Ovary (tissue), 7 donors: ENCODE measurements at regions not wholly inside any gene's neighbourhood (a gene's known extent, or its start where the extent isn't known, plus 50 kb on each side); places are given as distances from the start of the nearest gene placed in this dataset.

Source experiments
- DNase-seq, 5 donors: peaks; one replicate each; pipeline ENCODE4 v3.0.0-alpha.2; 2019 to 2020
- H3K27ac ChIP-seq, 2 donors: fragments of 200-600 bp; one replicate each; pipeline versions ENCODE4 v1.5.1 to v1.8.0; 2019 to 2022
- H3K27me3 ChIP-seq: fragments of 200-600 bp; one replicate; pipeline ENCODE4 v1.8.0; 2022
- H3K36me3 ChIP-seq: fragments of 200-600 bp; sonication (generic); one replicate; pipeline ENCODE4 v1.5.1; 2019
- H3K4me1 ChIP-seq: one replicate; pipeline ENCODE4 v1.8.1; 2013; ENCODE audit warnings: mild to moderate bottlenecking, moderate library complexity; ENCODE audit not compliant: insufficient read depth
- H3K4me3 ChIP-seq: fragments of 200-600 bp; sonication (generic); one replicate; pipeline ENCODE4 v1.5.1; 2017
- H3K9me3 ChIP-seq, 2 donors: fragments of 200-600 bp in 1 of 2; sonication (generic) in 1 of 2; one replicate each; pipeline versions ENCODE4 v1.5.1 to v1.8.1; 2013 to 2019; ENCODE audit warnings: mild to moderate bottlenecking in 1 of 2, moderate library complexity in 1 of 2
- EP300 ChIP-seq: sonication (generic); formaldehyde crosslinking; IDR thresholded peaks from one replicate; pipeline ENCODE4 v1.6.1; 2017; ENCODE audit warnings: antibody characterized with exemption
- POLR2A ChIP-seq: fragments of 450-650 bp; IDR thresholded peaks from one replicate; pipeline ENCODE4 v1.6.1; 2017; ENCODE audit warnings: antibody characterized with exemption, mild to moderate bottlenecking, moderate library complexity
- WGBS, 3 donors: extraction: QIAGEN DNeasy Blood & Tissue Kit in 1 of 3; methylation state at CpG; one replicate each; pipeline versions ENCODE4 v1.1.5 to v1.1.7; 2013 to 2017; 5-methylcytosine and 5-hydroxymethylcytosine counted together
- intact Hi-C, 4 donors: fragments of 100-400 bp; cut with DNase I; formaldehyde crosslinking; loops; one replicate each; pipeline versions ENCODE4 v1.11.0 to v1.15.1; 2022 to 2023
- TF ChIP-seq, protein P1 (sequence below), 3 donors: fragments of 450-650 bp in 2 of 3; fragments of 200-600 bp in 1 of 3; IDR thresholded peaks; one replicate each; pipeline versions ENCODE4 v1.5.1 to v1.8.0; 2016 to 2022; ENCODE audit warnings: antibody characterized with exemption in 3 of 3, mild to moderate bottlenecking in 1 of 3
- donor health status: DM: no; HTN: no; CAD: no; lungs with moderate emphysema.
- donor health status: DM: no; HTN: no; CAD: no.
- donor health status: Bipolar disorder and iron deficiency.
- donor health status: DM: no; HTN: no; CAD: no.
- donor health status: DM: yes; HTN: yes; CAD: no.

DNA sequence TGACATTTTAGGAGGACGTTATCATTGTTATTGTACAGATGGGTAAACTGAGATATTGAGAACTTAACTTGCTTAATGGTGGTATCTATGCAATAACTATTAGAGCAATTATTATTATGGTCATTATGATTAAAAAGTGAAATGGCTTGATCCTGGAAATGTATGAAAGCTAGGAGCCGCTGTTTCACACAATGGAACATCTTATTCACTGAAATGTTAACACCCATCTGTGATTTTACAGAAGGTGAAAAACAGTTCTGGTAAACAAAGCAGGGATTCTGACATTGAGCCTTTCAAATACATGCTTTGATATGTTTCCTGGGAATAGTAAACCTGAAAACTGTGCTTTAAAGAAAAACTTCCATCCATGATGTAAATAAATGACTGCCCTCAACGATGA lies 261.4 kb downstream of the BTG1 start:
- Histone ChIP-seq H3K4me3 (no peak overlapping the region), H3K27ac (no peak overlapping the region), H3K36me3 (no peaks in the 10 kb centered on the region), H3K9me3 (no peaks in the 10 kb centered on the region), H3K4me1 (no peaks in the 10 kb centered on the region), H3K27me3 (no peaks in the 10 kb centered on the region)
- intact Hi-C loops = no loop called here
- TF ChIP-seq EP300 (no peak), POLR2A (no peak)
- TF ChIP-seq, protein P1, sequence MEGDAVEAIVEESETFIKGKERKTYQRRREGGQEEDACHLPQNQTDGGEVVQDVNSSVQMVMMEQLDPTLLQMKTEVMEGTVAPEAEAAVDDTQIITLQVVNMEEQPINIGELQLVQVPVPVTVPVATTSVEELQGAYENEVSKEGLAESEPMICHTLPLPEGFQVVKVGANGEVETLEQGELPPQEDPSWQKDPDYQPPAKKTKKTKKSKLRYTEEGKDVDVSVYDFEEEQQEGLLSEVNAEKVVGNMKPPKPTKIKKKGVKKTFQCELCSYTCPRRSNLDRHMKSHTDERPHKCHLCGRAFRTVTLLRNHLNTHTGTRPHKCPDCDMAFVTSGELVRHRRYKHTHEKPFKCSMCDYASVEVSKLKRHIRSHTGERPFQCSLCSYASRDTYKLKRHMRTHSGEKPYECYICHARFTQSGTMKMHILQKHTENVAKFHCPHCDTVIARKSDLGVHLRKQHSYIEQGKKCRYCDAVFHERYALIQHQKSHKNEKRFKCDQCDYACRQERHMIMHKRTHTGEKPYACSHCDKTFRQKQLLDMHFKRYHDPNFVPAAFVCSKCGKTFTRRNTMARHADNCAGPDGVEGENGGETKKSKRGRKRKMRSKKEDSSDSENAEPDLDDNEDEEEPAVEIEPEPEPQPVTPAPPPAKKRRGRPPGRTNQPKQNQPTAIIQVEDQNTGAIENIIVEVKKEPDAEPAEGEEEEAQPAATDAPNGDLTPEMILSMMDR (IDR thresholded peaks at IDR 0.05) = no peak
- 86 to 93% (median 92%) methylated on average over 3 of the region's 3 CpGs for WGBS, 3 donors
- no peak for DNase-seq

- no peaks in the 10 kb centered on the region for H3K4me1 ChIP-seq
- WGBS, 3 donors = 57 to 67% (median 61%) methylated on average over 4 of the region's 4 CpGs
Observed at GRCh38 chr12:91883811-91884210, 261.8 kb downstream of the BTG1 start.

DNA sequence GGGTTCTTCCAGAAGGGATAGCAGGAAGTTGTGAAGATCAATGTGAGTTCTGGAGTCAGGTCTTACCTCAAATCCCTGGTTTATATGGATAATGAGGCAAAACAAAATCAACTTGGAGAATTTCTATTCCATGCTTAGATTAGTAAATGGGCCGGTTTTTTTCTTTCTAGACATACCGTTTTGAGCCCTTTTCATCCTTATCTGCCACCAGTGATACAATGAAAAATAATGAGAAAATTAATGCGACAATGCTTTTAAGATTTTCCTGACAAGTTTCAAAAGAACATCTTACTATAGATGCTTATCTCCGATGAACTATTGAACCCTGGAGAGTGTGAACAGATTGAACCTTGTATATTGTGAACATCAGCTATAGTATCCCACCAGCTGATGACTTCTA lies 262.7 kb downstream of the BTG1 start:
- no peak overlapping the region for H3K4me3 ChIP-seq
- no peak overlapping the region for H3K27ac ChIP-seq
- H3K36me3 ChIP-seq = no peaks in the 10 kb centered on the region
- no peak for DNase-seq
- intact Hi-C loops = no loop called here
- no peak for TF ChIP-seq EP300
- TF ChIP-seq, protein P1 (IDR thresholded peaks at IDR 0.05) = no peak
- no peak for TF ChIP-seq POLR2A
- no peaks in the 10 kb centered on the region for H3K9me3 ChIP-seq
- no peaks in the 10 kb centered on the region for H3K27me3 ChIP-seq
- no peaks in the 10 kb centered on the region for H3K4me1 ChIP-seq
- WGBS, 3 donors = 87 to 91% (median 88%) methylated on average over 4 of the region's 4 CpGs

More at GRCh38 chr12:91883811-91884210, 261.8 kb downstream of the BTG1 start:
- no peak for DNase-seq
- H3K27me3 ChIP-seq = no peaks in the 10 kb centered on the region
- no peaks in the 10 kb centered on the region for H3K9me3 ChIP-seq
- H3K36me3 ChIP-seq = no peaks in the 10 kb centered on the region
- H3K4me3 ChIP-seq = no peak overlapping the region
- TF ChIP-seq EP300 (no peak), POLR2A (no peak)
- TF ChIP-seq, protein P1 (IDR thresholded peaks at IDR 0.05) = no peak
- no peak overlapping the region for H3K27ac ChIP-seq
- intact Hi-C loops = no loop called here

GRCh38 chr12:91880528-91880927 lies 265.1 kb downstream of the BTG1 start:
- no peak for DNase-seq

More at GRCh38 chr12:91880528-91880927, 265.1 kb downstream of the BTG1 start:
- H3K4me3 ChIP-seq = no peak overlapping the region
- intact Hi-C loops = no loop called here
- TF ChIP-seq, protein P1 (IDR thresholded peaks at IDR 0.05) = no peak
- TF ChIP-seq EP300 (no peak), POLR2A (no peak)
- 83 to 86% (median 84%) methylated on average over 1 of the region's 1 CpG for WGBS, 3 donors
- no peaks in the 10 kb centered on the region for H3K36me3 ChIP-seq
- H3K4me1 ChIP-seq = no peaks in the 10 kb centered on the region
- H3K27ac ChIP-seq = no peak overlapping the region
- no peaks in the 10 kb centered on the region for H3K27me3 ChIP-seq
- no peaks in the 10 kb centered on the region for H3K9me3 ChIP-seq
